Natural killer cell (primary cell): ENCODE measurements at regions not wholly inside any gene's neighbourhood (a gene's known extent, or its start where the extent isn't known, plus 50 kb on each side); places are given as distances from the start of the nearest gene placed in this dataset.

Source experiments
- ATAC-seq, 3 donors: fragments of 150-1000 bp in 2 of 3; fragments of 200-7000 bp in 1 of 3; cut with Tn5 transposase; 1 replicate in 1 of 3; 2 replicates in 2 of 3; pipeline ENCODE4 v1.10.0; 2021; ENCODE audit warnings: mild to moderate bottlenecking in 2 of 3, moderate library complexity in 2 of 3
- DNase-seq, 2 donors: peaks; one replicate each; pipeline versions ENCODE4 v3.0.0 to v3.0.0-alpha.2; 2013 to 2021; ENCODE audit warnings: mixed read lengths in 1 of 2
- H3K27ac ChIP-seq: one replicate; pipeline ENCODE4 v1.5.1; 2013; ENCODE audit warnings: mild to moderate bottlenecking, low read length
- H3K27me3 ChIP-seq: one replicate; pipeline ENCODE4 v1.6.1; 2013; ENCODE audit warnings: low read length; ENCODE audit not compliant: control insufficient read depth, insufficient read depth
- H3K36me3 ChIP-seq: one replicate; pipeline ENCODE4 v1.6.1; 2013; ENCODE audit warnings: low read length; ENCODE audit not compliant: control insufficient read depth, insufficient read depth
- H3K4me1 ChIP-seq: one replicate; pipeline ENCODE4 v1.6.1; 2013; ENCODE audit warnings: low read length; ENCODE audit not compliant: control insufficient read depth, insufficient read depth
- H3K4me3 ChIP-seq: one replicate; pipeline ENCODE4 v1.5.1; 2013; ENCODE audit warnings: low read length
- H3K9me3 ChIP-seq: one replicate; pipeline ENCODE4 v1.6.1; 2013; ENCODE audit warnings: low read length; ENCODE audit not compliant: control insufficient read depth, insufficient read depth
- H3K27ac Mint-ChIP-seq, 2 donors: one replicate each; pipeline ENCODE4 v1.8.0; 2022; ENCODE audit warnings: mild to moderate bottlenecking in 2 of 2, mixed read lengths in 2 of 2, moderate library complexity in 1 of 2
- H3K27me3 Mint-ChIP-seq, 2 donors: one replicate each; pipeline ENCODE4 v1.8.0; 2022; ENCODE audit warnings: low read depth in 2 of 2, mixed read lengths in 2 of 2
- H3K36me3 Mint-ChIP-seq: one replicate; pipeline ENCODE4 v1.8.0; 2022; ENCODE audit warnings: mixed read lengths
- H3K4me1 Mint-ChIP-seq, 2 donors: one replicate each; pipeline ENCODE4 v1.8.0; 2022; ENCODE audit warnings: mixed read lengths in 2 of 2
- H3K4me3 Mint-ChIP-seq: one replicate; pipeline ENCODE4 v1.8.0; 2022; ENCODE audit warnings: mild to moderate bottlenecking, moderate library complexity, mixed read lengths
- H3K9me3 Mint-ChIP-seq, 2 donors: one replicate each; pipeline ENCODE4 v1.8.0; 2022; ENCODE audit warnings: mixed read lengths in 2 of 2
- CTCF ChIP-seq: fragments of 200-600 bp; IDR thresholded peaks from one replicate; pipeline ENCODE4 v1.8.0; 2022; ENCODE audit warnings: antibody characterized with exemption
- WGBS: methylation state at CpG from one replicate; pipeline ENCODE4 v1.1.7; 2013; ENCODE audit warnings: missing lambda C conversion rate; ENCODE audit not compliant: insufficient coverage; 5-methylcytosine and 5-hydroxymethylcytosine counted together
- intact Hi-C: fragments of 100-400 bp; cut with micrococcal nuclease; formaldehyde crosslinking; loops from one replicate; pipeline ENCODE4 v1.14.2; 2022

- DNase-seq: no peak
- H3K4me3 Mint-ChIP-seq: no peak overlapping the region
- no peak for ATAC-seq
These were observed 276.6 kb downstream of the KCTD12 start for GRCh38 chr13:76609643-76610042.

GRCh38 chr13:76607866-76608265, 278.3 kb downstream of the KCTD12 start:
- no peaks in the 10 kb centered on the region for H3K9me3 ChIP-seq
- Mint-ChIP-seq H3K4me3 (no peak overlapping the region), H3K4me1 (no peaks in the 10 kb centered on the region), H3K27ac (no peak overlapping the region), H3K9me3 (peaks cover 0 to 3% of the 10 kb centered on the region in 2 donors), H3K36me3 (no peaks in the 10 kb centered on the region), H3K27me3 (no peaks in the 10 kb centered on the region)
- H3K27me3 ChIP-seq: no peaks in the 10 kb centered on the region
- no peaks in the 10 kb centered on the region for H3K36me3 ChIP-seq
- ATAC-seq (no peak), DNase-seq (no peak)
- H3K4me3 ChIP-seq: no peak overlapping the region
- no peaks in the 10 kb centered on the region for H3K4me1 ChIP-seq
- TF ChIP-seq CTCF: no peak
- intact Hi-C loops: no loop called here
- WGBS: 78% methylated on average over 1 of the region's 1 CpG
- H3K27ac ChIP-seq: no peak overlapping the region

More at GRCh38 chr13:76609643-76610042, 276.6 kb downstream of the KCTD12 start:
- Histone ChIP-seq H3K36me3 (no peaks in the 10 kb centered on the region), H3K27me3 (no peaks in the 10 kb centered on the region), H3K27ac (no peak overlapping the region), H3K4me3 (no peak overlapping the region), H3K9me3 (no peaks in the 10 kb centered on the region), H3K4me1 (no peaks in the 10 kb centered on the region)
- intact Hi-C loops: no loop called here
- Mint-ChIP-seq H3K4me1 (no peaks in the 10 kb centered on the region), H3K27ac (no peak overlapping the region), H3K9me3 (peaks cover 0 to 3% of the 10 kb centered on the region in 2 donors), H3K27me3 (no peaks in the 10 kb centered on the region), H3K36me3 (no peaks in the 10 kb centered on the region)
- no peak for TF ChIP-seq CTCF
- 45% methylated on average over 1 of the region's 2 CpGs for WGBS

- H3K36me3 Mint-ChIP-seq: no peaks in the 10 kb centered on the region
These were observed 286.1 kb downstream of the KCTD12 start for GRCh38 chr13:76600081-76600480.

More at GRCh38 chr13:76600081-76600480, 286.1 kb downstream of the KCTD12 start:
- H3K27ac ChIP-seq: no peak overlapping the region
- H3K36me3 ChIP-seq: no peaks in the 10 kb centered on the region
- H3K4me3 ChIP-seq: no peak overlapping the region
- no peaks in the 10 kb centered on the region for H3K4me1 ChIP-seq
- no peaks in the 10 kb centered on the region for H3K9me3 ChIP-seq
- intact Hi-C loops: no loop called here
- Mint-ChIP-seq H3K4me3 (no peak overlapping the region), H3K27me3 (no peaks in the 10 kb centered on the region), H3K27ac (no peak overlapping the region), H3K4me1 (no peaks in the 10 kb centered on the region), H3K9me3 (peaks cover 0 to 3% of the 10 kb centered on the region in 2 donors)
- TF ChIP-seq CTCF: no peak
- H3K27me3 ChIP-seq: no peaks in the 10 kb centered on the region
- DNase-seq (no peak), ATAC-seq (no peak)
